ENCODE measurements at regions not wholly inside any gene's neighbourhood (a gene's known extent, or its start where the extent isn't known, plus 50 kb on each side); places are given as distances from the start of the nearest gene placed in this dataset.

- DNase-seq (ENCODE audit: low read depth), result no peak
Measured at GRCh38 chr7:106196460-106197021, 84.4 kb upstream of the SYPL1 start.

- DNase-seq (ENCODE audit: low read depth), result no peak
Measured at GRCh38 chr7:106193661-106194060, 81.5 kb upstream of the SYPL1 start.

GRCh38 chr7:106190589-106191330, 78.6 kb upstream of the SYPL1 start:
- no peak for DNase-seq (ENCODE audit: low read depth)

- no peak for DNase-seq (ENCODE audit: low read depth)
Measured at GRCh38 chr7:106187613-106188350, 75.7 kb upstream of the SYPL1 start.

- DNase-seq (ENCODE audit: low read depth), result no peak
Measured at GRCh38 chr7:106185719-106186118, 73.6 kb upstream of the SYPL1 start.

GRCh38 chr7:106183952-106184351, 71.8 kb upstream of the SYPL1 start:
- DNase-seq (ENCODE audit: low read depth), result no peak

GRCh38 chr7:106182904-106183303, 70.8 kb upstream of the SYPL1 start:
- no peak for DNase-seq (ENCODE audit: low read depth)

- DNase-seq (ENCODE audit: low read depth), result no peak
Measured at GRCh38 chr7:106181658-106182265, 69.7 kb upstream of the SYPL1 start.

- DNase-seq (ENCODE audit: low read depth), result no peak
Measured at GRCh38 chr7:106180721-106181120, 68.6 kb upstream of the SYPL1 start.

- DNase-seq (ENCODE audit: low read depth), result no peak
Measured at GRCh38 chr7:106179256-106179655, 67.1 kb upstream of the SYPL1 start.

GRCh38 chr7:106178593-106179134, 66.6 kb upstream of the SYPL1 start:
- no peak for DNase-seq (ENCODE audit: low read depth)

GRCh38 chr7:106177738-106178592, 65.9 kb upstream of the SYPL1 start:
- no peak for DNase-seq (ENCODE audit: low read depth)

- no peak for DNase-seq (ENCODE audit: low read depth)
Measured at GRCh38 chr7:106177300-106177690, 65.2 kb upstream of the SYPL1 start.

GRCh38 chr7:106176414-106177299, 64.5 kb upstream of the SYPL1 start:
- peak; percentile 44 for DNase-seq (ENCODE audit: low read depth)

- DNase-seq (ENCODE audit: low read depth), result no peak
Measured at GRCh38 chr7:106175507-106175906, 63.4 kb upstream of the SYPL1 start.

- no peak for DNase-seq (ENCODE audit: low read depth)
Measured at GRCh38 chr7:106170651-106171050, 58.5 kb upstream of the SYPL1 start.

GRCh38 chr7:106169821-106170610, 57.9 kb upstream of the SYPL1 start:
- DNase-seq (ENCODE audit: low read depth), result no peak

- no peak for DNase-seq (ENCODE audit: low read depth)
Measured at GRCh38 chr7:106167439-106168136, 55.5 kb upstream of the SYPL1 start.

Data from stimulated activated CD8-positive, alpha-beta memory T cell treated with anti-CD3 and anti-CD28 coated beads, Interleukin-12 subunit alpha, Interleukin-12 subunit beta, amount 100 ng/mL, for 4 hours (primary cell).